Mesodermal cell (in vitro differentiated cells): ENCODE measurements at regions not wholly inside any gene's neighbourhood (a gene's known extent, or its start where the extent isn't known, plus 50 kb on each side); places are given as distances from the start of the nearest gene placed in this dataset.

ENCODE experiments used
- H3K27ac ChIP-seq: 2 replicates; pipeline ENCODE4 v1.7.0; 2013; ENCODE audit warnings: mild to moderate bottlenecking, low read depth, low read length, moderate library complexity; ENCODE audit not compliant: severe bottlenecking
- H3K36me3 ChIP-seq: 2 replicates; pipeline ENCODE4 v1.7.1; 2013; ENCODE audit warnings: mild to moderate bottlenecking, low read length, moderate library complexity; ENCODE audit not compliant: control insufficient read depth, insufficient read depth
- H3K4me1 ChIP-seq: one replicate; pipeline ENCODE4 v1.7.1; 2013; ENCODE audit warnings: mild to moderate bottlenecking, low read length; ENCODE audit not compliant: insufficient read depth, control insufficient read depth, poor library complexity, severe bottlenecking
- H3K4me3 ChIP-seq: 2 replicates; pipeline ENCODE4 v1.7.0; 2013; ENCODE audit warnings: low read length, control low read depth, mild to moderate bottlenecking; ENCODE audit not compliant: insufficient read depth, poor library complexity, severe bottlenecking; ENCODE audit errors: extremely low read depth
- H3K9me3 ChIP-seq: 2 replicates; pipeline ENCODE4 v1.7.1; 2013; ENCODE audit warnings: mild to moderate bottlenecking, low read length, moderate library complexity; ENCODE audit not compliant: control insufficient read depth
- WGBS, 2 experiments: methylation state at CpG; one replicate each; pipeline ENCODE4 v1.1.5; 2013; ENCODE audit warnings: missing lambda C conversion rate in 2 of 2; ENCODE audit not compliant: insufficient coverage in 2 of 2; 5-methylcytosine and 5-hydroxymethylcytosine counted together

- Histone ChIP-seq H3K36me3 (no peaks in the 10 kb centered on the region), H3K4me3 (no peak overlapping the region), H3K4me1 (no peaks in the 10 kb centered on the region), H3K9me3 (no peaks in the 10 kb centered on the region), H3K27ac (no peak overlapping the region)
- 90% methylated on average over 2 of the region's 4 CpGs for WGBS, 2 experiments
Observed at GRCh38 chr5:40191150-40191549, 488.6 kb upstream of the PTGER4 start.

- Histone ChIP-seq H3K36me3 (no peaks in the 10 kb centered on the region), H3K9me3 (peaks cover 18% of the 10 kb centered on the region), H3K27ac (no peak overlapping the region), H3K4me3 (no peak overlapping the region), H3K4me1 (no peaks in the 10 kb centered on the region)
Observed at GRCh38 chr5:40172721-40173120, 507.0 kb upstream of the PTGER4 start.

- peaks cover 16% of the 10 kb centered on the region for H3K9me3 ChIP-seq
- no peak overlapping the region for H3K27ac ChIP-seq
- H3K36me3 ChIP-seq: no peaks in the 10 kb centered on the region
- H3K4me1 ChIP-seq: no peaks in the 10 kb centered on the region
- H3K4me3 ChIP-seq: no peak overlapping the region
- whole genome bisulfite sequencing, 2 experiments: no CpG with 5 or more reads among the region's 2 CpGs
Observed at GRCh38 chr5:40171971-40172370, 507.7 kb upstream of the PTGER4 start.

GRCh38 chr5:40167283-40167682 is 512.4 kb upstream of the PTGER4 start:
- Histone ChIP-seq H3K9me3 (peaks cover 11% of the 10 kb centered on the region), H3K4me3 (no peak overlapping the region), H3K4me1 (no peaks in the 10 kb centered on the region), H3K27ac (no peak overlapping the region), H3K36me3 (no peaks in the 10 kb centered on the region)
- 93 to 96% methylated on average over 2 to 3 of the region's 3 CpGs for WGBS, 2 experiments

GRCh38 chr5:40166802-40167201 is 512.9 kb upstream of the PTGER4 start:
- H3K4me1 ChIP-seq: no peaks in the 10 kb centered on the region
- H3K36me3 ChIP-seq: no peaks in the 10 kb centered on the region
- peaks cover 11% of the 10 kb centered on the region for H3K9me3 ChIP-seq
- H3K4me3 ChIP-seq: no peak overlapping the region
- WGBS, 2 experiments: 75 to 88% methylated on average over 1 of the region's 1 CpG
- H3K27ac ChIP-seq: no peak overlapping the region

- Histone ChIP-seq H3K4me3 (no peak overlapping the region), H3K9me3 (peaks cover 11% of the 10 kb centered on the region), H3K4me1 (no peaks in the 10 kb centered on the region), H3K36me3 (no peaks in the 10 kb centered on the region), H3K27ac (no peak overlapping the region)
- 88 to 92% methylated on average over 2 to 3 of the region's 7 CpGs for WGBS, 2 experiments
Observed at GRCh38 chr5:40165789-40166728, 513.7 kb upstream of the PTGER4 start.

GRCh38 chr5:40165106-40165788 is 514.5 kb upstream of the PTGER4 start:
- no peak overlapping the region for H3K27ac ChIP-seq
- peaks cover 6% of the 10 kb centered on the region for H3K9me3 ChIP-seq
- no peak overlapping the region for H3K4me3 ChIP-seq
- WGBS, 2 experiments: 88 to 94% methylated on average over 4 to 6 of the region's 6 CpGs
- no peaks in the 10 kb centered on the region for H3K36me3 ChIP-seq
- no peaks in the 10 kb centered on the region for H3K4me1 ChIP-seq

- H3K4me3 ChIP-seq: no peak overlapping the region
- WGBS, 2 experiments: 92 to 95% methylated on average over 7 of the region's 7 CpGs
- no peaks in the 10 kb centered on the region for H3K36me3 ChIP-seq
- no peaks in the 10 kb centered on the region for H3K9me3 ChIP-seq
- no peaks in the 10 kb centered on the region for H3K4me1 ChIP-seq
- no peak overlapping the region for H3K27ac ChIP-seq
Observed at GRCh38 chr5:40160435-40160834, 519.3 kb upstream of the PTGER4 start.

- no peak overlapping the region for H3K4me3 ChIP-seq
- no peaks in the 10 kb centered on the region for H3K9me3 ChIP-seq
- no peaks in the 10 kb centered on the region for H3K36me3 ChIP-seq
- H3K27ac ChIP-seq: no peak overlapping the region
- H3K4me1 ChIP-seq: no peaks in the 10 kb centered on the region
- WGBS, 2 experiments: no CpG with 5 or more reads among the region's 1 CpG
Observed at GRCh38 chr5:40154194-40154593, 525.5 kb upstream of the PTGER4 start.

- WGBS, 2 experiments: 53% methylated on average over 1 of the region's 1 CpG; no CpG with 5 or more reads in 1 of the 2 experiments
- Histone ChIP-seq H3K4me1 (no peaks in the 10 kb centered on the region), H3K9me3 (no peaks in the 10 kb centered on the region), H3K27ac (no peak overlapping the region), H3K4me3 (no peak overlapping the region), H3K36me3 (no peaks in the 10 kb centered on the region)
Observed at GRCh38 chr5:40150896-40151295, 528.8 kb upstream of the PTGER4 start.

GRCh38 chr5:40141896-40142295 is 537.8 kb upstream of the PTGER4 start:
- Histone ChIP-seq H3K4me1 (no peaks in the 10 kb centered on the region), H3K9me3 (no peaks in the 10 kb centered on the region), H3K27ac (no peak overlapping the region), H3K36me3 (no peaks in the 10 kb centered on the region), H3K4me3 (no peak overlapping the region)
